ENCODE measurements at regions not wholly inside any gene's neighbourhood (a gene's known extent, or its start where the extent isn't known, plus 50 kb on each side); places are given as distances from the start of the nearest gene placed in this dataset.

- TF ChIP-seq CHD7 (IDR thresholded peaks at IDR 0.05; ENCODE audit: insufficient replicate concordance, low read length): no peak
- TF ChIP-seq JUND (IDR thresholded peaks at IDR 0.05; ENCODE audit: low read length): no peak
- no peak for TF ChIP-seq RNF2 (IDR thresholded peaks at IDR 0.05; ENCODE audit: borderline replicate concordance, low read depth, low read length, missing control alignments, poor library complexity, severe bottlenecking)
- TF ChIP-seq ATF3 (IDR thresholded peaks at IDR 0.05; ENCODE audit: insufficient read depth, low read depth, low read length): no peak
- no peak for TF ChIP-seq SUZ12 (IDR thresholded peaks at IDR 0.05; ENCODE audit: low read length)
- no peak for TF ChIP-seq SIX5 (IDR thresholded peaks at IDR 0.05; ENCODE audit: low read depth, low read length)
- TF ChIP-seq MAX (IDR thresholded peaks at IDR 0.05): no peak
Measured at GRCh38 chr3:181497358-181497757, 214.4 kb upstream of the SOX2 start (continued).
